ENCODE measurements at regions not wholly inside any gene's neighbourhood (a gene's known extent, or its start where the extent isn't known, plus 50 kb on each side); places are given as distances from the start of the nearest gene placed in this dataset.

GRCh38 chr7:130932088-130932487 lies 198.1 kb upstream of the KLF14 start:
- TF ChIP-seq, protein P1, sequence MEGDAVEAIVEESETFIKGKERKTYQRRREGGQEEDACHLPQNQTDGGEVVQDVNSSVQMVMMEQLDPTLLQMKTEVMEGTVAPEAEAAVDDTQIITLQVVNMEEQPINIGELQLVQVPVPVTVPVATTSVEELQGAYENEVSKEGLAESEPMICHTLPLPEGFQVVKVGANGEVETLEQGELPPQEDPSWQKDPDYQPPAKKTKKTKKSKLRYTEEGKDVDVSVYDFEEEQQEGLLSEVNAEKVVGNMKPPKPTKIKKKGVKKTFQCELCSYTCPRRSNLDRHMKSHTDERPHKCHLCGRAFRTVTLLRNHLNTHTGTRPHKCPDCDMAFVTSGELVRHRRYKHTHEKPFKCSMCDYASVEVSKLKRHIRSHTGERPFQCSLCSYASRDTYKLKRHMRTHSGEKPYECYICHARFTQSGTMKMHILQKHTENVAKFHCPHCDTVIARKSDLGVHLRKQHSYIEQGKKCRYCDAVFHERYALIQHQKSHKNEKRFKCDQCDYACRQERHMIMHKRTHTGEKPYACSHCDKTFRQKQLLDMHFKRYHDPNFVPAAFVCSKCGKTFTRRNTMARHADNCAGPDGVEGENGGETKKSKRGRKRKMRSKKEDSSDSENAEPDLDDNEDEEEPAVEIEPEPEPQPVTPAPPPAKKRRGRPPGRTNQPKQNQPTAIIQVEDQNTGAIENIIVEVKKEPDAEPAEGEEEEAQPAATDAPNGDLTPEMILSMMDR (IDR thresholded peaks at IDR 0.05) = no peak
- TF ChIP-seq POLR2A (IDR thresholded peaks at IDR 0.05) = no peak
